Aorta (tissue), 5 donors: ENCODE measurements at regions not wholly inside any gene's neighbourhood (a gene's known extent, or its start where the extent isn't known, plus 50 kb on each side); places are given as distances from the start of the nearest gene placed in this dataset.
"Not testable (repeated sequence)": the region's sequence is repeated elsewhere in the genome, so short reads cannot be mapped to it uniquely, and the experiment has no call there.

Experiments
- ATAC-seq: fragments of 200-7000 bp; cut with Tn5 transposase; one replicate; pipeline ENCODE4 v1.9.1; 2022; ENCODE audit warnings: moderate library complexity; ENCODE audit not compliant: low FRiP score
- DNase-seq, 2 donors: peaks; one replicate each; pipeline ENCODE4 v3.0.0-alpha.2; 2020
- H3K27ac ChIP-seq, 2 donors: one replicate each; pipeline ENCODE4 v1.5.1; 2013; ENCODE audit warnings: low read length in 2 of 2, mild to moderate bottlenecking in 2 of 2, moderate library complexity in 2 of 2, control low read depth in 1 of 2, inconsistent platforms in 1 of 2, low read depth in 1 of 2
- H3K27me3 ChIP-seq, 2 donors: one replicate each; pipeline ENCODE4 v1.6.1; 2013; ENCODE audit warnings: control low read depth in 1 of 2, low read length in 1 of 2, mild to moderate bottlenecking in 1 of 2, moderate library complexity in 1 of 2; ENCODE audit not compliant: insufficient read depth in 2 of 2, control insufficient read depth in 1 of 2
- H3K36me3 ChIP-seq, 2 donors: one replicate each; pipeline ENCODE4 v1.6.1; 2013; ENCODE audit warnings: control low read depth in 1 of 2, low read length in 1 of 2, mild to moderate bottlenecking in 1 of 2; ENCODE audit not compliant: insufficient read depth in 2 of 2, control insufficient read depth in 1 of 2
- H3K4me1 ChIP-seq, 2 donors: one replicate each; pipeline ENCODE4 v1.6.1; 2013; ENCODE audit warnings: low read length in 2 of 2, control low read depth in 1 of 2, mild to moderate bottlenecking in 1 of 2, moderate library complexity in 1 of 2; ENCODE audit not compliant: insufficient read depth in 2 of 2, control insufficient read depth in 1 of 2
- H3K4me3 ChIP-seq, 2 donors: one replicate each; pipeline ENCODE4 v1.5.1; 2013; ENCODE audit warnings: low read length in 2 of 2, control low read depth in 1 of 2, mild to moderate bottlenecking in 1 of 2
- H3K9me3 ChIP-seq: one replicate; pipeline ENCODE4 v1.6.1; 2013; ENCODE audit warnings: mild to moderate bottlenecking, low read length; ENCODE audit not compliant: control insufficient read depth
- WGBS, 2 donors: extraction: QIAGEN DNeasy Blood & Tissue Kit; methylation state at CpG; one replicate each; pipeline ENCODE4 v1.1.7; 2013; 5-methylcytosine and 5-hydroxymethylcytosine counted together
- intact Hi-C, 2 donors: fragments of 100-400 bp; cut with DNase I; formaldehyde crosslinking; loops; one replicate each; pipeline versions ENCODE4 v1.14.2 to v1.15.0; 2022
- donor health status: healthy with polysubstance abuse.
- donor health status: Bipolar disorder and iron deficiency.
- donor health status: DM: no; HTN: no; CAD: no.
- donor health status: DM: no; HTN: no; CAD: no.
- donor health status: DM: yes; HTN: yes; CAD: no.

- H3K4me3 ChIP-seq, result no peak overlapping the region
- H3K27me3 ChIP-seq, result no peaks in the 10 kb centered on the region
- H3K9me3 ChIP-seq, result no peaks in the 10 kb centered on the region
- H3K27ac ChIP-seq, result peak overlapping the region; percentile 82 to 88
- intact Hi-C loops, result loop anchor here in 1 of 2 donors (5.0 to 10.0 kb wide), 4 partner anchors 113 to 283 kb away; no protein-coding TSS in a partner anchor
- 1 to 4% methylated on average over 2 of the region's 2 CpGs for WGBS, 2 donors
- peaks cover 0 to 5% of the 10 kb centered on the region in 2 donors for H3K4me1 ChIP-seq
- H3K36me3 ChIP-seq, result no peaks in the 10 kb centered on the region
- peak; percentile 54 for ATAC-seq
- DNase-seq, result peak in 1 of 2 donors; percentile 55
These were observed 332.6 kb downstream of the AEBP2 start for GRCh38 chr12:19771858-19772257.

GRCh38 chr12:19772776-19773175, 333.5 kb downstream of the AEBP2 start:
- DNase-seq, result no peak
- Histone ChIP-seq H3K27ac (peak overlapping the region; percentile 26 to 57), H3K4me3 (no peak overlapping the region), H3K36me3 (no peaks in the 10 kb centered on the region), H3K9me3 (no peaks in the 10 kb centered on the region), H3K4me1 (peaks cover 0 to 5% of the 10 kb centered on the region in 2 donors), H3K27me3 (no peaks in the 10 kb centered on the region)
- intact Hi-C loops, result loop anchor here in 1 of 2 donors (5.0 to 10.0 kb wide), 4 partner anchors 112 to 282 kb away; no protein-coding TSS in a partner anchor
- no peak for ATAC-seq
- 68 to 75% methylated on average over 3 of the region's 3 CpGs for WGBS, 2 donors

- 32 to 44% methylated on average over 15 of the region's 15 CpGs for WGBS, 2 donors
- Histone ChIP-seq H3K27me3 (no peaks in the 10 kb centered on the region), H3K4me1 (peaks cover 0 to 5% of the 10 kb centered on the region in 2 donors), H3K27ac (peak overlapping the region; percentile 78 to 82), H3K9me3 (no peaks in the 10 kb centered on the region), H3K36me3 (no peaks in the 10 kb centered on the region), H3K4me3 (peak overlapping the region; percentile 22 to 82)
- intact Hi-C loops, result loop anchor here (5.0 to 10.0 kb wide), 6 partner anchors 72 to 337 kb away; no protein-coding TSS in a partner anchor
- ATAC-seq (no peak), DNase-seq (peak; percentile 59 to 81)
These were observed 335.9 kb downstream of the AEBP2 start for GRCh38 chr12:19775241-19775640.

GRCh38 chr12:19775976-19776375, 336.7 kb downstream of the AEBP2 start:
- H3K36me3 ChIP-seq, H3K4me1 ChIP-seq, H3K27me3 ChIP-seq, ATAC-seq, H3K9me3 ChIP-seq: not testable (repeated sequence)
- 37 to 59% methylated on average over 19 of the region's 19 CpGs for WGBS, 2 donors
- H3K27ac ChIP-seq, result peak overlapping the region; percentile 43 to 78
- intact Hi-C loops, result loop anchor here (5.0 to 10.0 kb wide), 6 partner anchors 71 to 336 kb away; no protein-coding TSS in a partner anchor
- H3K4me3 ChIP-seq, result peak overlapping the region; percentile 49 to 87
- peak in 1 of 2 donors; percentile 51 for DNase-seq

- intact Hi-C loops, result loop anchor here (5.0 to 10.0 kb wide), 6 partner anchors 69 to 334 kb away; no protein-coding TSS in a partner anchor
- no peaks in the 10 kb centered on the region for H3K27me3 ChIP-seq
- 14 to 17% methylated on average over 3 of the region's 3 CpGs for WGBS, 2 donors
- peak overlapping the region in 1 of 2 donors; percentile 90 for H3K27ac ChIP-seq
- no peaks in the 10 kb centered on the region for H3K4me1 ChIP-seq
- no peaks in the 10 kb centered on the region for H3K36me3 ChIP-seq
- H3K4me3 ChIP-seq, result peak overlapping the region; percentile 22 to 49
- no peaks in the 10 kb centered on the region for H3K9me3 ChIP-seq
- DNase-seq, result no peak
- peak; percentile 69 for ATAC-seq
These were observed 338.9 kb downstream of the AEBP2 start for GRCh38 chr12:19778172-19778571.

- DNase-seq (no peak), ATAC-seq (peak; percentile 26)
- H3K36me3 ChIP-seq, result no peaks in the 10 kb centered on the region
- intact Hi-C loops, result loop anchor here (5.0 to 10.0 kb wide), 6 partner anchors 69 to 334 kb away; no protein-coding TSS in a partner anchor
- peak overlapping the region; percentile 43 to 94 for H3K27ac ChIP-seq
- H3K27me3 ChIP-seq, result no peaks in the 10 kb centered on the region
- no peaks in the 10 kb centered on the region for H3K4me1 ChIP-seq
- H3K4me3 ChIP-seq, result peak overlapping the region; percentile 14 to 36
- no peaks in the 10 kb centered on the region for H3K9me3 ChIP-seq
- WGBS, 2 donors, result 20 to 25% methylated on average over 2 of the region's 2 CpGs
These were observed 339.5 kb downstream of the AEBP2 start for GRCh38 chr12:19778797-19779196.

- 23 to 37% methylated on average over 10 of the region's 10 CpGs for WGBS, 2 donors
- DNase-seq (peak; percentile 60 to 78), ATAC-seq (peak; percentile 76)
- Histone ChIP-seq H3K4me3 (peak overlapping the region in 1 of 2 donors; percentile 6), H3K4me1 (no peaks in the 10 kb centered on the region), H3K36me3 (no peaks in the 10 kb centered on the region), H3K27me3 (no peaks in the 10 kb centered on the region), H3K9me3 (no peaks in the 10 kb centered on the region), H3K27ac (peak overlapping the region; percentile 43 to 94)
- intact Hi-C loops, result loop anchor here (5.0 to 10.0 kb wide), 6 partner anchors 68 to 333 kb away; no protein-coding TSS in a partner anchor
These were observed 340.2 kb downstream of the AEBP2 start for GRCh38 chr12:19779395-19780056.

- Histone ChIP-seq H3K9me3 (no peaks in the 10 kb centered on the region), H3K4me1 (no peaks in the 10 kb centered on the region), H3K4me3 (no peak overlapping the region), H3K36me3 (no peaks in the 10 kb centered on the region), H3K27ac (peak overlapping the region in 1 of 2 donors; percentile 94), H3K27me3 (no peaks in the 10 kb centered on the region)
- DNase-seq (peak in 1 of 2 donors; percentile 39), ATAC-seq (no peak)
- intact Hi-C loops, result no loop called here
- WGBS, 2 donors, result 28 to 46% methylated on average over 6 of the region's 6 CpGs
These were observed 341.2 kb downstream of the AEBP2 start for GRCh38 chr12:19780460-19780859.
